ENCODE measurements at regions not wholly inside any gene's neighbourhood (a gene's known extent, or its start where the extent isn't known, plus 50 kb on each side); places are given as distances from the start of the nearest gene placed in this dataset.

GRCh38 chr10:91040343-91040742 is 119.5 kb upstream of the ANKRD1 start:
- Histone ChIP-seq H3K9ac (ENCODE audit: low read length) (no peak overlapping the region), H3K4me3 (ENCODE audit: low read length) (no peak overlapping the region), H3K4me1 (ENCODE audit: low read length) (no peaks in the 10 kb centered on the region), H3K9me3 (replicated peaks; ENCODE audit: insufficient read depth, low read length) (no peaks in the 10 kb centered on the region), H3F3A (ENCODE audit: insufficient read depth, low read length) (no peaks in the 10 kb centered on the region), H3K36me3 (replicated peaks; ENCODE audit: insufficient read depth, low read length) (no peaks in the 10 kb centered on the region), H3K79me2 (ENCODE audit: low read length) (no peaks in the 10 kb centered on the region), H3K27ac (ENCODE audit: low read length) (no peak overlapping the region), H3K4me2 (ENCODE audit: low read depth, low read length) (no peak overlapping the region), H3K9me2 (replicated peaks; ENCODE audit: insufficient read depth, low read length) (no peaks in the 10 kb centered on the region), H3K27me3 (replicated peaks; ENCODE audit: insufficient read depth, low read length) (no peaks in the 10 kb centered on the region), H2AFZ (ENCODE audit: low read length) (no peak overlapping the region), H4K20me1 (ENCODE audit: insufficient read depth, low read length) (no peaks in the 10 kb centered on the region)
- no peak for DNase-seq
- TF ChIP-seq, protein P1, sequence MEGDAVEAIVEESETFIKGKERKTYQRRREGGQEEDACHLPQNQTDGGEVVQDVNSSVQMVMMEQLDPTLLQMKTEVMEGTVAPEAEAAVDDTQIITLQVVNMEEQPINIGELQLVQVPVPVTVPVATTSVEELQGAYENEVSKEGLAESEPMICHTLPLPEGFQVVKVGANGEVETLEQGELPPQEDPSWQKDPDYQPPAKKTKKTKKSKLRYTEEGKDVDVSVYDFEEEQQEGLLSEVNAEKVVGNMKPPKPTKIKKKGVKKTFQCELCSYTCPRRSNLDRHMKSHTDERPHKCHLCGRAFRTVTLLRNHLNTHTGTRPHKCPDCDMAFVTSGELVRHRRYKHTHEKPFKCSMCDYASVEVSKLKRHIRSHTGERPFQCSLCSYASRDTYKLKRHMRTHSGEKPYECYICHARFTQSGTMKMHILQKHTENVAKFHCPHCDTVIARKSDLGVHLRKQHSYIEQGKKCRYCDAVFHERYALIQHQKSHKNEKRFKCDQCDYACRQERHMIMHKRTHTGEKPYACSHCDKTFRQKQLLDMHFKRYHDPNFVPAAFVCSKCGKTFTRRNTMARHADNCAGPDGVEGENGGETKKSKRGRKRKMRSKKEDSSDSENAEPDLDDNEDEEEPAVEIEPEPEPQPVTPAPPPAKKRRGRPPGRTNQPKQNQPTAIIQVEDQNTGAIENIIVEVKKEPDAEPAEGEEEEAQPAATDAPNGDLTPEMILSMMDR (IDR thresholded peaks at IDR 0.05; ENCODE audit: low read length) = no peak
- TF ChIP-seq EZH2 (optimal IDR thresholded peaks at IDR 0.05; ENCODE audit: low read depth, low read length) = no peak
- TF ChIP-seq EZH2phosphoT487 (IDR thresholded peaks at IDR 0.05; ENCODE audit: low read length) = no peak

GRCh38 chr10:91042069-91042468 is 121.2 kb upstream of the ANKRD1 start:
- Histone ChIP-seq H3K9ac (ENCODE audit: low read length) (no peak overlapping the region), H3K4me3 (ENCODE audit: low read length) (no peak overlapping the region), H3K4me2 (ENCODE audit: low read depth, low read length) (no peak overlapping the region), H3K36me3 (replicated peaks; ENCODE audit: insufficient read depth, low read length) (no peaks in the 10 kb centered on the region), H3K9me2 (replicated peaks; ENCODE audit: insufficient read depth, low read length) (no peaks in the 10 kb centered on the region), H3K79me2 (ENCODE audit: low read length) (no peaks in the 10 kb centered on the region), H3F3A (ENCODE audit: insufficient read depth, low read length) (no peaks in the 10 kb centered on the region), H3K27ac (ENCODE audit: low read length) (no peak overlapping the region), H3K4me1 (ENCODE audit: low read length) (no peaks in the 10 kb centered on the region), H3K27me3 (replicated peaks; ENCODE audit: insufficient read depth, low read length) (no peaks in the 10 kb centered on the region), H2AFZ (ENCODE audit: low read length) (no peak overlapping the region), H4K20me1 (ENCODE audit: insufficient read depth, low read length) (no peaks in the 10 kb centered on the region), H3K9me3 (replicated peaks; ENCODE audit: insufficient read depth, low read length) (no peaks in the 10 kb centered on the region)
- DNase-seq = no peak
- no peak for TF ChIP-seq EZH2 (optimal IDR thresholded peaks at IDR 0.05; ENCODE audit: low read depth, low read length)
- TF ChIP-seq, protein P1 (IDR thresholded peaks at IDR 0.05; ENCODE audit: low read length) = no peak
- no peak for TF ChIP-seq EZH2phosphoT487 (IDR thresholded peaks at IDR 0.05; ENCODE audit: low read length)

DNA sequence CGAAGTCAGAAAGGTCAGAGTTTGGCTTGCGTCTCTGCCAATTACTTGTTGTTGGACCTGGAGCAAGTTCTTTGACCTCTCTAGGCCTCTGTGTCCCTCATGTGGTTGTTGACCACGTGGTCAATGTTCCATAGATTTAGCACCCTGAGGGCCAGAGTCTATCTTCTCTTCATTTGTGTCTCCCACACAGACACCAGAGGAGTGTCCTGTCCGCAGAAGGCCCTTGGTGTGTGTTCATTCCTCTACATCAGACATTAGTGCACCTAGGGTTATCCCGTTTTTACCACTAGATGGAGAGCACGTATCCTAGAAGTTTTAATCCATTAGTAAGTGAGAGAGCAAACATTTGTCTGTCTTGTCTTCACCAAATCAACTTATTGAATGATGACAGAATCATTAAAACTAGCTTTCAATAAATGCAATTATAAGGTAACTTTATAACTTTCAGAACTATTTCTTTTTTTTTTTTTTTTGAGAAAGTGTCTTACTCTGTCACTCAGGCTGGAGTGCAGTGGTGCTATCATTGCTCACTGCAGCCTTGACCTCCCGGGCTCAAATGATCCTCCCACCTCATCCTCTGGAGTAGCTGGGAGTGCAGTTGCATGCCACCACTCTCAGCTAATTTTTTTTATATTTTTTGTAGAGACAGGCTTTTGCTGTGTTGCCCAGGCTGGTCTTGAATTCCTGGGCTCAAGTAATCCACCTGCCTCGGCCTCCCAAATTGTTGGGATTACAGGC is 122.5 kb upstream of the ANKRD1 start:
- H3K4me3 ChIP-seq (ENCODE audit: low read length) = no peak overlapping the region
- H2AFZ ChIP-seq (ENCODE audit: low read length) = no peak overlapping the region
- no peaks in the 10 kb centered on the region for H3K9me3 ChIP-seq (replicated peaks; ENCODE audit: insufficient read depth, low read length)
- no peaks in the 10 kb centered on the region for H3K4me1 ChIP-seq (ENCODE audit: low read length)
- H3K79me2 ChIP-seq (ENCODE audit: low read length) = no peaks in the 10 kb centered on the region
- H3K9me2 ChIP-seq (replicated peaks; ENCODE audit: insufficient read depth, low read length) = no peaks in the 10 kb centered on the region
- TF ChIP-seq, protein P1 (IDR thresholded peaks at IDR 0.05; ENCODE audit: low read length) = peak; percentile 37; the same call in 1 of the 2 replicates
- TF ChIP-seq EZH2phosphoT487 (IDR thresholded peaks at IDR 0.05; ENCODE audit: low read length) (no peak), EZH2 (optimal IDR thresholded peaks at IDR 0.05; ENCODE audit: low read depth, low read length) (no peak)
- peak; percentile 18 for DNase-seq
- H3K9ac ChIP-seq (ENCODE audit: low read length) = no peak overlapping the region
- no peaks in the 10 kb centered on the region for H3K27me3 ChIP-seq (replicated peaks; ENCODE audit: insufficient read depth, low read length)
- no peaks in the 10 kb centered on the region for H3K36me3 ChIP-seq (replicated peaks; ENCODE audit: insufficient read depth, low read length)
- no peaks in the 10 kb centered on the region for H3F3A ChIP-seq (ENCODE audit: insufficient read depth, low read length)
- H3K27ac ChIP-seq (ENCODE audit: low read length) = no peak overlapping the region
- no peaks in the 10 kb centered on the region for H4K20me1 ChIP-seq (ENCODE audit: insufficient read depth, low read length)
- H3K4me2 ChIP-seq (ENCODE audit: low read depth, low read length) = no peak overlapping the region
